ENCODE measurements at regions not wholly inside any gene's neighbourhood (a gene's known extent, or its start where the extent isn't known, plus 50 kb on each side); places are given as distances from the start of the nearest gene placed in this dataset.

- TF ChIP-seq POLR2A (IDR thresholded peaks at IDR 0.05) (no peak), CTCF (IDR thresholded peaks at IDR 0.05 in 4 of 5, conservative IDR thresholded peaks at IDR 0.05 in 1 of 5) (no peak)
Measured at GRCh38 chr3:178181784-178182183, 354.5 kb upstream of the KCNMB2 start.
